HepG2 (cell line): ENCODE measurements at regions not wholly inside any gene's neighbourhood (a gene's known extent, or its start where the extent isn't known, plus 50 kb on each side); places are given as distances from the start of the nearest gene placed in this dataset.

Source experiments
- ARNTL ChIP-seq: sonication (generic); formaldehyde crosslinking; IDR thresholded peaks from 2 replicates; pipeline ENCODE4 v1.4.0; 2020; ENCODE audit warnings: mild to moderate bottlenecking, missing genetic modification reagents
- BCL3 ChIP-seq: sonication (generic); formaldehyde crosslinking; IDR thresholded peaks from 2 replicates; pipeline ENCODE4 v1.5.1; 2020; ENCODE audit warnings: mild to moderate bottlenecking, missing genetic modification reagents, moderate library complexity
- CENPBD1 ChIP-seq: sonication (generic); formaldehyde crosslinking; IDR thresholded peaks from 2 replicates; pipeline ENCODE4 v1.8.0; 2022; ENCODE audit warnings: missing genetic modification reagents, low read depth, mild to moderate bottlenecking, borderline replicate concordance
- FOXP4 ChIP-seq: sonication (generic); formaldehyde crosslinking; IDR thresholded peaks from 2 replicates; pipeline ENCODE4 v1.4.0; 2020; ENCODE audit warnings: missing genetic modification reagents
- HMG20A ChIP-seq: IDR thresholded peaks from 2 replicates; pipeline ENCODE4 v1.6.1; 2016; ENCODE audit warnings: borderline replicate concordance
- JUNB ChIP-seq: sonication (generic); formaldehyde crosslinking; IDR thresholded peaks from 2 replicates; pipeline ENCODE4 v1.8.0; 2022; ENCODE audit warnings: missing genetic modification reagents, mild to moderate bottlenecking, borderline replicate concordance
- RFXANK ChIP-seq: IDR thresholded peaks from 2 replicates; pipeline ENCODE4 v1.6.1; 2016
- SP4 ChIP-seq: sonication (generic); formaldehyde crosslinking; IDR thresholded peaks from 2 replicates; pipeline ENCODE4 v1.8.1; 2023; ENCODE audit warnings: mild to moderate bottlenecking, missing genetic modification reagents
- STAT5B ChIP-seq: sonication (generic); formaldehyde crosslinking; IDR thresholded peaks from 2 replicates; pipeline ENCODE4 v1.4.0; 2020; ENCODE audit warnings: missing genetic modification reagents
- ZBTB25 ChIP-seq: IDR thresholded peaks from 2 replicates; pipeline ENCODE4 v1.6.1; 2018; ENCODE audit warnings: missing genetic modification reagents
- ZBTB39 ChIP-seq: sonication (generic); formaldehyde crosslinking; IDR thresholded peaks from 2 replicates; pipeline ENCODE4 v1.5.0; 2020; ENCODE audit warnings: missing genetic modification reagents
- ZGPAT ChIP-seq: IDR thresholded peaks from 2 replicates; pipeline ENCODE4 v1.6.1; 2016; ENCODE audit warnings: mild to moderate bottlenecking
- ZNF253 ChIP-seq: sonication (generic); formaldehyde crosslinking; IDR thresholded peaks from 2 replicates; pipeline ENCODE4 v1.8.0; 2022; ENCODE audit warnings: mild to moderate bottlenecking, missing genetic modification reagents, borderline replicate concordance
- ZNF331 ChIP-seq: sonication (generic); formaldehyde crosslinking; IDR thresholded peaks from 2 replicates; pipeline ENCODE4 v1.4.0; 2020; ENCODE audit warnings: missing genetic modification reagents
- ZNF501 ChIP-seq: sonication (generic); formaldehyde crosslinking; IDR thresholded peaks from 2 replicates; pipeline ENCODE4 v1.5.1; 2020; ENCODE audit warnings: mild to moderate bottlenecking, moderate library complexity, missing genetic modification reagents
- ZNF512B ChIP-seq: sonication (generic); formaldehyde crosslinking; IDR thresholded peaks from 2 replicates; pipeline ENCODE4 v1.5.1; 2020; ENCODE audit warnings: missing genetic modification reagents, mild to moderate bottlenecking, borderline replicate concordance
- ZNF570 ChIP-seq: sonication (generic); formaldehyde crosslinking; IDR thresholded peaks from 2 replicates; pipeline ENCODE4 v1.4.0; 2020; ENCODE audit warnings: mild to moderate bottlenecking, missing genetic modification reagents, borderline replicate concordance

- TF ChIP-seq RFXANK (no peak), SP4 (no peak), JUNB (CRISPR knock-in tag) (no peak), BCL3 (CRISPR knock-in tag) (no peak), ZBTB39 (CRISPR knock-in tag) (no peak), ZNF501 (0 out of 2 replicates have a peak, but pooled peaks have one; percentile 30), ZNF570 (CRISPR knock-in tag) (no peak), FOXP4 (CRISPR knock-in tag) (no peak), ZBTB25 (CRISPR knock-in tag) (no peak), STAT5B (CRISPR knock-in tag) (no peak), ZNF253 (CRISPR knock-in tag) (no peak), ZNF331 (0 out of 2 replicates have a peak, but pooled peaks have one; percentile 30), ZNF512B (CRISPR knock-in tag) (no peak), ARNTL (no peak), HMG20A (CRISPR knock-in tag) (no peak), ZGPAT (no peak), CENPBD1 (CRISPR knock-in tag) (no peak)
These were observed 53.5 kb upstream of the LCTL start (continued) for GRCh38 chr15:66619152-66619903.
